GM12892 (cell line): ENCODE measurements at regions not wholly inside any gene's neighbourhood (a gene's known extent, or its start where the extent isn't known, plus 50 kb on each side); places are given as distances from the start of the nearest gene placed in this dataset.

Experiments used
- DNase-seq: peaks from one replicate; pipeline ENCODE4 v3.0.0; 2011; ENCODE audit not compliant: insufficient read length
- FAIRE-seq: peaks from 2 replicates; lab custom pipeline; 2011; peaks lifted over from hg19 to GRCh38; lab: Jason Lieb, UNC
- POLR2A ChIP-seq: IDR thresholded peaks from 2 replicates; pipeline ENCODE4 v1.6.1; 2011; ENCODE audit warnings: low read depth, low read length, control low read depth
- POLR2AphosphoS5 ChIP-seq: IDR thresholded peaks from 2 replicates; pipeline ENCODE4 v1.6.1; 2011; ENCODE audit warnings: low read depth, low read length, control low read depth
- TAF1 ChIP-seq: IDR thresholded peaks from 2 replicates; pipeline ENCODE4 v1.6.1; 2011; ENCODE audit warnings: low read depth, mild to moderate bottlenecking, control low read depth, low read length, borderline replicate concordance

DNA sequence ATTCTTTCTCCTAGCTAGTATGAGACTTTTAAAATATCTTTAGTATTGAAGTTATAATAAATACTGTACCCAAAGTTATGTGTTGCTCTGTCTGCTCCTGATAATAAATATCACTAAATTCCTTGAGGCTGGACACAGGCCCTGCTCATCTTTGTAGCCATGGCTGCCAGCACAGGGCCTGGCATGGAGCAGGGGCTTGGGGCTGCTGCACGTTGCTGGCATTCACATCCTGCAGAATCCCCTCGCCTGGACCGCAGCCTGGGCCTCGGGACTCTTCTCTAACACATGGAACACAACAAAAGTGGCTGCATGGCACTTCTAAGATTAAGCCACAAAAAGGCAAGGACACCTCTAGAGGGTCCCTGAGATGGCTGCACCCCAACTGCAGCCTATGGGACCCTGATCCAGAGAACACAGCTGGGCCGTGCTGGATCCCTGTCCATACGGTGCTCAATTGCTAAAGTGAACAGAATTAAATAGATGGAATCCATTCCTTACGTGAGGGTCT lies 477.5 kb upstream of the MYT1L start:
- DNase-seq (no peak), FAIRE-seq (no peak)
- no peak for TF ChIP-seq TAF1
- no peak for TF ChIP-seq POLR2A
- TF ChIP-seq POLR2AphosphoS5, result no peak

DNA sequence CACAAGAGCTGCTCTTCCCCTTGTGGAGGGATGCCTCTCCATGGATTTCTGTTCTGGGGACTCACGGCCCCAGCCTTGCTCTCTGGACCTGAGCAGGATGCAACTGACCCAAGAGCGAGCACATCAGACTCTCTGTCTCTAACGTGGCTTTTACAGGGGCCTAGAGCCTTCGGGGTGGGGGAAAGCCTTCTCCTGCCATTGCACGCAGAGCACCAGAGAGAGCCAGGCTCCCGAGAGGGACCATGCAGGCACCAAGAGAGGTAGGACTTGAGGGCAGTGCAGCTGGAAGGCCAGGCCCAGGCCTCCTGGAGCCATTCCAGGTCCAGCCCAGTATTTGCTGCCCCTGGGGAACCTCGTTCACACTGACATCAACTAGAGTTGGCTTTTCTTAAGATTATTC lies 475.6 kb upstream of the MYT1L start:
- TF ChIP-seq POLR2A (no peak), TAF1 (no peak)
- FAIRE-seq (no peak), DNase-seq (no peak)

DNA sequence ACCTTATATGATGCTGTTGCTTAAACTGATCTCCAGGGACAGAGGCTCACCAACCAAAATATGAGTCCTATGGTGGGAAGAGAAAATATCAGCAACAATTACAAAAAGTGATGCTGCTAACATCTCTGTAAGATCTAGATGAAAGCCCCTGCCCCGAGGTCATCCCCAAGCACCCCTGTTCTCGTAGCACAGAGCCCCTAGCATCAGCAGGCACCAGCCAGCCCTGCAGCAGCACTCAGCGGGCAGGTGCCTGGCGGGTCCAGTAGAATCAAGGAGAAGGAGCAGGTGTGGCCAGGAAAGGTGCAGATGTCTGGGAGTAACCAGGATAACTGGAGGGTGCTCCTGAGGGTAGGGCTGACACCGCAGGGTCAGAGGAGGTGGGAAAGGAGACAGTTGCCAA lies 474.2 kb upstream of the MYT1L start:
- DNase-seq (no peak), FAIRE-seq (no peak)
- TF ChIP-seq POLR2AphosphoS5 (no peak), POLR2A (no peak), TAF1 (no peak)

DNA sequence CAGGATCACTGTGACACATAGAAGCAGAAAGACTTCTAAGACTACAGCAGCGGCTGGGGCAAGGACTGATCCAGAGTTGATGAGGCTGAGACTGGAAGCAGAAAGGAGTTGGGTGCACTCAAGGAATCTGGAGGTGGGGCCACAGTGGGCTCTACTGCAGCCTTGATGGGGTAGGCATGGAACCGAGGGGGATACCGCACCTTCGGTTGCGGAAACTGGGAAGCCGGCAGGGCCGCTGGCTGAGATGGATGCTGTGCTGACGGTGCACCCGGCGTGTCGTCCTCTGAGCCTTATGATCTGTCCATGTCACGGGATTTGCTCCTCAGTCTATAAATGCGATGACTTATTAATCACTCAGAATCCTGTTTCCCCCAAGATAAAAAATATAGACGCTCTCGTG lies 473.5 kb upstream of the MYT1L start:
- DNase-seq, result no peak
- FAIRE-seq, result no peak
- TF ChIP-seq POLR2A (no peak), TAF1 (no peak), POLR2AphosphoS5 (no peak)

DNA sequence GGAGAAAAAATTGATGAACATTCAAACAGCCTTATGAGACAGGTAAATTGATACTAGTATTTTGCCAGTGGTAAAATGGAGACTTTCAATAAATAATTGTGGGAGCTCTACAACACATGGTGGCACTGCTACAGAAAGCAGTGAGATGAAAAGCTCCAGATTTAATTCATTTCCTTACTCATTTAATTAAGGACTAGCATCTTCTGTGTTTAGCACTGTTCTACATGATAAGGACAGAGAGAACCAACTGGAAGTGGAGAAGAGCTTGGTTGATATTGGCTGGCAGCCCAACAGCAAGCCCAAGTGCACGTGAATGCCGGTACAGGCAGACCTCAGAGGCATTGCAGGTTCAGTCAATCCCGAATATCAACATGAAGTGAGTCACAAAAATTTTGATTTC lies 470.4 kb upstream of the MYT1L start:
- FAIRE-seq (no peak), DNase-seq (no peak)
- TF ChIP-seq POLR2AphosphoS5, result no peak
- TF ChIP-seq TAF1, result no peak
- TF ChIP-seq POLR2A, result no peak

DNA sequence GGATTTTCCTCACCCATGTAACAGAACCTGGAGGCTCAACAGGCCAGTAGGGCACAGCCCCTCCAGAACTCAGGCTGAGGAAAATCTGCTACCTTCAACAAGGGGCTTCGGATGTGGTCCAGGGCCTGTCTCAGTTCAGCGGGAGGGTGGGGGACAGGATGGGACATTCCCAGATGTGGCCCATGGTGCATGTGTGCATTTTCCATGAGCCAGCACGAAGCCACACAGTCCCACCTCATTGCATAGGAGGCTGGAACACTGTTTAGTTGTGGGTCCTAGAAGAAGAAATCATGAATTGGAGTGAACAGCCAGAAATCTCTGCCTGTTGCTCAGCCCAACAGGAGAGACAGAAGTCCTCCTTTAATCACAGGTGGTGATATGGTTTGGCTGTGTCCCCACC lies 469.6 kb upstream of the MYT1L start:
- no peak for DNase-seq
- TF ChIP-seq TAF1, result no peak
- TF ChIP-seq POLR2A, result no peak
- no peak for TF ChIP-seq POLR2AphosphoS5
- no peak for FAIRE-seq

DNA sequence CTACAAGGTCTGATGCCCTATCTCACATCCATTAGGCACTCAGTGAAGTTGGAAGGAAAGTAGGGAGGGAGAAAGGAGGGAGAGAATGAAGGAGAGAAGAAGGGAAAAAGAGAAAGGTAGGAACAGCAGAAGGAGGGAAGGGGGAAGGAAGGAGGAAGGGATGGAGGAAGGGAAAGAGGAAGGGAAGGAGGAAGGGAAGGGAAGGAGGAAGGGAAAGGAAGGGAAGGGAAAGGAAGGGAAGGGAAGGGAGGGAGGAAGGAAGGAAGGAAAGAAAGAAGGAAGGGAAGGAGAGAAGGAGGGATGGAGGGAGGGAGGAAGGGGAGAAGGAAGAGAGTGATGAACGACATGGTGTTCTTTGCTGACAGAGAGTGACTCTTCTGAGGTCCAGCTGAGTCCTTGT lies 468.9 kb upstream of the MYT1L start:
- no peak for DNase-seq
- TF ChIP-seq POLR2A (no peak), POLR2AphosphoS5 (no peak), TAF1 (no peak)
- FAIRE-seq, result no peak

DNA sequence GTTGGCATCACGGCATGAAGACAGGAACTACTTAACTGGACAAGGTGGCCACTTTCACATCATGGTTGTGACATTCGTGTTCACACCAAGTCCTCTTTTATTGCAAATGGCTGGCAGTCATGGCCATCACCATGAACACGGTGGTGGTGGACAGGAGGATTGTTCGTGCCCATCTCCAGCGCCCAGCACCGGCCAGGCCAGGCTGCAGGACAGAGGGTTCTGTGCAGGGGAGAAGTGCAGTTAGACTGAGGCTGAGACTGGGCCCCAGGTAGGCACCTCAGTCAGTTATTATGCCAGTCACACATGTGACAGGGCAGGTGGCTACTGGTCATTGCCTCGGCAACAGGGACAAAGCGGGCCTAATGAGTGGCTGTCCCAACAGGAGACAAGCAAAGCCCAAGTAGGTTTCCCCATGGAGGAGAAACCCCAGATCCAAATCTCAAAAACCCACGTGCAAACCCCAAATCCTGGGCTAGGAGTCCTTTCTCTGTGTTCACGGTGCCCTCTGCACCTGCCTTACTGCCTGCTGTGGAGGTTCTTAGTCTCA lies 468.1 kb upstream of the MYT1L start:
- no peak for DNase-seq
- no peak for FAIRE-seq
- no peak for TF ChIP-seq POLR2AphosphoS5
- no peak for TF ChIP-seq TAF1
- no peak for TF ChIP-seq POLR2A

DNA sequence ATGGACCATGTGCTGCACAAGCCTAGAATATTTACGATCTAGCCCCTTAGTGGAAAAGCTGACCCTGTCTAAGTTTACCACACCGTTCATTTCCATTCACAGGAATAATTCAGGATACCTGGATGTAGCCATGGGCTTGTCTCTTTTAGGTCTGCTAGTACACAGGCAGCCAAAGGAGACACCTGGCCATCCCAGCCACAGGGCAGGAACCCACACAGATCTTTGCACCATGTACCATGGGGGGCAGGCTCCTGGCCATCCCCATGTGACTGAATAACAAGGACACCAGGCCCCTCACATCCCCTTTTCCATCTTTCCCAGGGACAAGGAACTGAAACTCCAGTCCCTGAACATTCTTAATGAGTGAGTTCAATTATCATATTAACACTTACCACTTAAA lies 467.3 kb upstream of the MYT1L start:
- FAIRE-seq (no peak), DNase-seq (no peak)
- no peak for TF ChIP-seq POLR2A
- TF ChIP-seq POLR2AphosphoS5, result no peak
- no peak for TF ChIP-seq TAF1

DNA sequence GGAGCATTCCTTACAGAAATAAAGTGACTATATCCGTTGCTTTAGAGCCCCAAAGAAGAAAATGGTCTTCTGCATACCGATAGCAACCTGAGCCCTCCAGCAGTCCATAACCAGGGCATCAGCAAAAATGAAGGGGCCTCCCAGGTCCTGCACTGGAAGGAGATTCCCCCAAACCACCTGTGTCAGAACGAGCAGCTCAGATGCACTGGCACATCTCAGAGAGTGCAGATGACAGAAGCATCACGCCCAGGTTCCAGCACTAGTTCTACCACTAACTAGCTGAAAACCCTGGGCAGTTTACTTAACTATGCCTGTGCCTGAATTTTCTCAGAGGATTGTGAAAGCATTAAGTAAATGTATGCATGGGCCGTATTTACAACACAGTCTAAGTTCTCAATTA lies 466.7 kb upstream of the MYT1L start:
- TF ChIP-seq POLR2A (no peak), TAF1 (no peak), POLR2AphosphoS5 (no peak)
- DNase-seq (no peak), FAIRE-seq (no peak)

DNA sequence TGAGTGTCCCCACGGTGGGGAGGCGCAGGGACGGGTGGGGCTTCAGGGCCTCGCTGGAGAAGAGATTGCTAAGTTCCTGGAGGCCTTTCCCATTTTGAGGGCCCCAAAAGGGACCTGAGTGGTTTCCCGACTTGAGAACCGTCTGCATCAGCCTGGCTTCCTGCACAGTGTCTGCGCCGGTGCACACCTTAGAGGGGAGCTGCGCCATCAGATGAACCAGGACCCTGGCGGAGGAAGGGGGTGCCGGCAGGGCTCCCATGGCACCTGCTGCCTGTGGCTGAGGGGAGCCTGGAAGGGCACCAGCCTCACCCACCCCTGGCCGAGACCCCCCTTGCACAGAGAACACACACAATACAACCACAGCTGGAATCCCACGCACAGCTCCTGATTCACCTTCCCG lies 465.1 kb upstream of the MYT1L start:
- TF ChIP-seq TAF1 (no peak), POLR2AphosphoS5 (no peak)
- FAIRE-seq (no peak), DNase-seq (no peak)

DNA sequence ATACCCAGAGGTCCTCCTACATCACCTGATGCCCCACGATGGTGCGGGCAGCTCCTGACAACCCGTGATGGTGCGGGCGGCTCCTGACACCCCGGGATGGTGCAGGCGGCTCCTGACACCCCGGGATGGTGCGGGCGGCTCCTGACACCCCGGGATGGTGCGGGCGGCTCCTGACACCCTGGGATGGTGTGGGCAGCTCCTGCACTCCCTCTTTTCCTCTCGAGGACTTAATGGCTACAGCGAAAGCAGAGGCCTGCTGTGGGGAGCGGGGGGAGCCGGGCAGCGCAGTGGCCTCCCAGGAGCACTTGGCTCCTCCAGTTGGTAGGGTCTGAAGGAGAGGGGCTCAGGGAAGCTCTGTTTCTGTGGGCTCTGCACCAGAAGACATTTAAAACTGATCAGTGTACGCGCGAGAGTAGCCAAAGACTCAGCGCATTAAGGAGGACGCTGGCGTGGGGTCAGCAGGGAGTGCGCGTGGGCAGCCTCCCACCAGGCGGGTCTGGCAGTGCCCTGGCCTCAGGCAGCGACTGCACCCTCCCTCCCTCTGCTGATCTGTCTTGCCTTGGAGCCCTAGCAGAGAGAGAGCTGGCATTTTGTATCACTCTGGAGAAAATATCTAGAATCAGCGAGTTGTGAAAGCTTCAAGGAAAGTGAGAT lies 464.5 kb upstream of the MYT1L start:
- TF ChIP-seq TAF1 (no peak), POLR2A (no peak), POLR2AphosphoS5 (no peak)
- DNase-seq, result no peak
- no peak for FAIRE-seq

DNA sequence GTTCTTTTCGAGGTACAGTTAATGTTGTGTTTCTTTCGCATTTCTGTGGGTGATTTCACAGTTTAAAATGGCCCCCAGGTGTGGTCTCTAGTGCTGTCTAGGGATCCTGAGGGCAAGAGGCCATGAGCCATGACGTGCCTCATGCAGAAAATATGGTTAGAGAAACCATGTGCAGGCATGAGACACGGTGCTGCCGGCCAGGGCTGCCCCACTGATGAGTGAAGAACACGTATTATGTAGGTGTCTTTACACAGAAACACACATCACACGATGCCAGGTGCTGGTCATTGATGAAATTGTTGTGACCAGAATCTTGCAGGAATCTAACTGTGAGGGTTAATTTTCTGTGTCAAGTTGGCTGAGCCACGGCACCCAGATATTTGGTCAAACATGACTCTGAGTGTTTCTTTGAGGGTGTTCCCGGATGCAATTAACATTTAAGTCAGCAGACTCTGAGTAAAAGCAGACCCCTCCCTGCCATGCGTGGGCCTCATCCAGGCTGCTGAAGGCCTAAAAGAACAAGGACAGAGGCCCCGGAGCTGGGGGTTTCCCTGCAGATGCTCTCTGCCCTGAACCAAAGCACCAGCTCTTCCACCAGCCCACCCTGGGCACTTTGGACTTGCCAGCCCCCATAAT lies 463.0 kb upstream of the MYT1L start:
- FAIRE-seq (no peak), DNase-seq (no peak)
- no peak for TF ChIP-seq TAF1
- no peak for TF ChIP-seq POLR2AphosphoS5
- TF ChIP-seq POLR2A, result no peak
